ENCODE measurements at regions not wholly inside any gene's neighbourhood (a gene's known extent, or its start where the extent isn't known, plus 50 kb on each side); places are given as distances from the start of the nearest gene placed in this dataset.

- TF ChIP-seq CTCF (IDR thresholded peaks at IDR 0.05) (no peak), HMGXB4 (CRISPR knock-in tag; IDR thresholded peaks at IDR 0.05; ENCODE audit: borderline replicate concordance) (no peak), RARB (CRISPR knock-in tag; IDR thresholded peaks at IDR 0.05) (no peak), SMC3 (IDR thresholded peaks at IDR 0.05) (no peak), EHF (CRISPR knock-in tag; IDR thresholded peaks at IDR 0.05) (no peak), RCOR1 (IDR thresholded peaks at IDR 0.05; ENCODE audit: low read depth, low read length) (no peak), MYC (IDR thresholded peaks at IDR 0.05; ENCODE audit: borderline replicate concordance, low read length) (no peak), RAD21 (conservative IDR thresholded peaks at IDR 0.05 in 1 of 2, IDR thresholded peaks at IDR 0.05 in 1 of 2) (no peak), REST (IDR thresholded peaks at IDR 0.05) (no peak), POLR2A (IDR thresholded peaks at IDR 0.05; ENCODE audit: low read length) (no peak), SREBF2 (IDR thresholded peaks at IDR 0.05) (no peak), USF2 (IDR thresholded peaks at IDR 0.05) (no peak)
These were observed 90.2 kb upstream of the RUNX3 start for GRCh38 chr1:25020173-25020845.

Data from A549 (cell line).